Mesothelial cell of epicardium (in vitro differentiated cells): ENCODE measurements at regions not wholly inside any gene's neighbourhood (a gene's known extent, or its start where the extent isn't known, plus 50 kb on each side); places are given as distances from the start of the nearest gene placed in this dataset.
"Not testable (repeated sequence)": the region's sequence is repeated elsewhere in the genome, so short reads cannot be mapped to it uniquely, and the experiment has no call there.

Experiments
- DNase-seq, 2 experiments: peaks; one replicate each; pipeline ENCODE4 v3.0.0; 2021; ENCODE audit warnings: low spot score in 2 of 2; ENCODE audit not compliant: unreplicated experiment in 2 of 2
- H3K27ac Mint-ChIP-seq: 2 replicates; pipeline ENCODE4 v1.8.0; 2021; ENCODE audit warnings: mixed read lengths
- H3K27me3 Mint-ChIP-seq: 2 replicates; pipeline ENCODE4 v1.8.0; 2021; ENCODE audit warnings: low read depth, mixed read lengths
- H3K36me3 Mint-ChIP-seq: 2 replicates; pipeline ENCODE4 v1.8.0; 2021; ENCODE audit warnings: mixed read lengths
- H3K4me1 Mint-ChIP-seq: 2 replicates; pipeline ENCODE4 v1.8.0; 2021; ENCODE audit warnings: mixed read lengths
- H3K4me3 Mint-ChIP-seq: 2 replicates; pipeline ENCODE4 v1.8.0; 2021; ENCODE audit warnings: mild to moderate bottlenecking, moderate library complexity, mixed read lengths
- H3K9me3 Mint-ChIP-seq: 2 replicates; pipeline ENCODE4 v1.8.0; 2021; ENCODE audit warnings: mixed read lengths
- CTCF ChIP-seq: fragments of 200-600 bp; sonication (generic); IDR thresholded peaks from one replicate; pipeline ENCODE4 v1.5.0; 2021; ENCODE audit warnings: antibody characterized with exemption; ENCODE audit not compliant: unreplicated experiment

- Mint-ChIP-seq H3K36me3 (no peaks in the 10 kb centered on the region), H3K27ac (peak overlapping the region; percentile 27), H3K4me3 (no peak overlapping the region), H3K27me3 (no peaks in the 10 kb centered on the region), H3K4me1 (peaks cover 35% of the 10 kb centered on the region), H3K9me3 (peaks cover 13% of the 10 kb centered on the region)
- no peak for TF ChIP-seq CTCF
- DNase-seq: no peak
These were observed 262.1 kb downstream of the AHR start for GRCh38 chr7:17560516-17560915.

GRCh38 chr7:17560966-17561365 lies 262.5 kb downstream of the AHR start:
- Mint-ChIP-seq H3K4me1 (peaks cover 35% of the 10 kb centered on the region), H3K9me3 (peaks cover 13% of the 10 kb centered on the region), H3K36me3 (no peaks in the 10 kb centered on the region), H3K27ac (no peak overlapping the region), H3K27me3 (no peaks in the 10 kb centered on the region), H3K4me3 (no peak overlapping the region)
- DNase-seq: no peak
- TF ChIP-seq CTCF: no peak

GRCh38 chr7:17564678-17565212 lies 266.3 kb downstream of the AHR start:
- Mint-ChIP-seq H3K27ac (no peak overlapping the region), H3K4me1 (peaks cover 7% of the 10 kb centered on the region), H3K4me3 (no peak overlapping the region), H3K27me3 (no peaks in the 10 kb centered on the region), H3K9me3 (peaks cover 35% of the 10 kb centered on the region), H3K36me3 (peaks cover 3% of the 10 kb centered on the region)
- TF ChIP-seq CTCF: no peak
- no peak for DNase-seq

GRCh38 chr7:17580141-17580540 lies 281.7 kb downstream of the AHR start:
- Mint-ChIP-seq H3K27ac (no peak overlapping the region), H3K36me3 (peaks cover 6% of the 10 kb centered on the region)
- DNase-seq: no peak

GRCh38 chr7:17580856-17581255 lies 282.4 kb downstream of the AHR start:
- Mint-ChIP-seq H3K9me3 (peaks cover 27% of the 10 kb centered on the region), H3K36me3 (peaks cover 6% of the 10 kb centered on the region), H3K4me3 (no peak overlapping the region), H3K27ac (no peak overlapping the region), H3K4me1 (no peaks in the 10 kb centered on the region), H3K27me3 (peaks cover 8% of the 10 kb centered on the region)
- no peak for TF ChIP-seq CTCF
- DNase-seq: no peak

More at GRCh38 chr7:17580141-17580540, 281.7 kb downstream of the AHR start:
- peaks cover 3% of the 10 kb centered on the region for H3K27me3 Mint-ChIP-seq
- H3K9me3 Mint-ChIP-seq: peaks cover 27% of the 10 kb centered on the region
- TF ChIP-seq CTCF: no peak
- no peak overlapping the region for H3K4me3 Mint-ChIP-seq
- no peaks in the 10 kb centered on the region for H3K4me1 Mint-ChIP-seq

GRCh38 chr7:17581301-17581700 lies 282.8 kb downstream of the AHR start:
- H3K4me3 Mint-ChIP-seq: no peak overlapping the region
- peaks cover 6% of the 10 kb centered on the region for H3K36me3 Mint-ChIP-seq
- no peaks in the 10 kb centered on the region for H3K4me1 Mint-ChIP-seq
- no peak overlapping the region for H3K27ac Mint-ChIP-seq
- TF ChIP-seq CTCF: no peak
- peaks cover 8% of the 10 kb centered on the region for H3K27me3 Mint-ChIP-seq
- DNase-seq: no peak
- peaks cover 26% of the 10 kb centered on the region for H3K9me3 Mint-ChIP-seq

- not testable (repeated sequence) for H3K4me3 Mint-ChIP-seq, H3K4me1 Mint-ChIP-seq
- H3K9me3 Mint-ChIP-seq: peaks cover 14% of the 10 kb centered on the region
These were observed 284.2 kb downstream of the AHR start for GRCh38 chr7:17582696-17583095.

More at GRCh38 chr7:17582696-17583095, 284.2 kb downstream of the AHR start:
- DNase-seq, H3K36me3 Mint-ChIP-seq, H3K27me3 Mint-ChIP-seq, H3K27ac Mint-ChIP-seq: not testable (repeated sequence)
